Hepatocyte (in vitro differentiated cells): ENCODE measurements at regions not wholly inside any gene's neighbourhood (a gene's known extent, or its start where the extent isn't known, plus 50 kb on each side); places are given as distances from the start of the nearest gene placed in this dataset.

Experiments used
- EZH2 ChIP-seq: fragments of 200-600 bp; sonication (generic); IDR thresholded peaks from 2 replicates; pipeline ENCODE4 v1.6.1; 2016; ENCODE audit warnings: antibody characterized with exemption, mild to moderate bottlenecking, borderline replicate concordance
- EZH2phosphoT487 ChIP-seq: fragments of 200-600 bp; sonication (generic); IDR thresholded peaks from one replicate; pipeline ENCODE4 v1.6.1; 2018; ENCODE audit warnings: antibody characterized with exemption, mild to moderate bottlenecking, low read depth, moderate library complexity; ENCODE audit not compliant: unreplicated experiment, severe bottlenecking
- TF ChIP-seq, protein P1 (sequence below): fragments of 200-600 bp; sonication (generic); IDR thresholded peaks from 2 replicates; pipeline ENCODE4 v1.5.1; 2016; ENCODE audit warnings: antibody characterized with exemption, mild to moderate bottlenecking; ENCODE audit not compliant: poor library complexity

DNA sequence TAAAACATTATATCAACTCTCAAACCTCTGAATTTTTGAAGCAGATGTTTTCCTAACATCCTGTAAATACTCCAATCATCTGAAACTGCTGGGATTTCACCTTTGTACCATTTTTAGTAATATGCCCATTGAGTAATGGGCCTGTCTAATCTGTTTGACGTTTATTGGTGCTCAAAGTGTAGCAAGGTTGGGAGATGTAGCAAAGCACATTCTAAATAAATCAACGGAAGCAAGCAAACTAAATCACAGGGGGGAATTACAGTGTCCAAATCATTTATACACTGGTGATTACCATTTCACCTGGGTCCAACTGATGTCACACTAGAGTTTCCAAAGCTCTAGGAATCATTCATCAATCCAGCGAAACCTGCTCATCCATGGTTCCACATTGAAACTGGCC, 518.7 kb upstream of the TBL1XR1 start:
- TF ChIP-seq, protein P1, sequence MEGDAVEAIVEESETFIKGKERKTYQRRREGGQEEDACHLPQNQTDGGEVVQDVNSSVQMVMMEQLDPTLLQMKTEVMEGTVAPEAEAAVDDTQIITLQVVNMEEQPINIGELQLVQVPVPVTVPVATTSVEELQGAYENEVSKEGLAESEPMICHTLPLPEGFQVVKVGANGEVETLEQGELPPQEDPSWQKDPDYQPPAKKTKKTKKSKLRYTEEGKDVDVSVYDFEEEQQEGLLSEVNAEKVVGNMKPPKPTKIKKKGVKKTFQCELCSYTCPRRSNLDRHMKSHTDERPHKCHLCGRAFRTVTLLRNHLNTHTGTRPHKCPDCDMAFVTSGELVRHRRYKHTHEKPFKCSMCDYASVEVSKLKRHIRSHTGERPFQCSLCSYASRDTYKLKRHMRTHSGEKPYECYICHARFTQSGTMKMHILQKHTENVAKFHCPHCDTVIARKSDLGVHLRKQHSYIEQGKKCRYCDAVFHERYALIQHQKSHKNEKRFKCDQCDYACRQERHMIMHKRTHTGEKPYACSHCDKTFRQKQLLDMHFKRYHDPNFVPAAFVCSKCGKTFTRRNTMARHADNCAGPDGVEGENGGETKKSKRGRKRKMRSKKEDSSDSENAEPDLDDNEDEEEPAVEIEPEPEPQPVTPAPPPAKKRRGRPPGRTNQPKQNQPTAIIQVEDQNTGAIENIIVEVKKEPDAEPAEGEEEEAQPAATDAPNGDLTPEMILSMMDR, result no peak
- TF ChIP-seq EZH2 (no peak), EZH2phosphoT487 (no peak)
